Raji (cell line): ENCODE measurements at regions not wholly inside any gene's neighbourhood (a gene's known extent, or its start where the extent isn't known, plus 50 kb on each side); places are given as distances from the start of the nearest gene placed in this dataset.

ENCODE experiments used
- POLR2A ChIP-seq: IDR thresholded peaks from 2 replicates; pipeline ENCODE4 v1.6.1; 2011; ENCODE audit warnings: low read depth, low read length, control low read depth; ENCODE audit not compliant: insufficient read depth

DNA sequence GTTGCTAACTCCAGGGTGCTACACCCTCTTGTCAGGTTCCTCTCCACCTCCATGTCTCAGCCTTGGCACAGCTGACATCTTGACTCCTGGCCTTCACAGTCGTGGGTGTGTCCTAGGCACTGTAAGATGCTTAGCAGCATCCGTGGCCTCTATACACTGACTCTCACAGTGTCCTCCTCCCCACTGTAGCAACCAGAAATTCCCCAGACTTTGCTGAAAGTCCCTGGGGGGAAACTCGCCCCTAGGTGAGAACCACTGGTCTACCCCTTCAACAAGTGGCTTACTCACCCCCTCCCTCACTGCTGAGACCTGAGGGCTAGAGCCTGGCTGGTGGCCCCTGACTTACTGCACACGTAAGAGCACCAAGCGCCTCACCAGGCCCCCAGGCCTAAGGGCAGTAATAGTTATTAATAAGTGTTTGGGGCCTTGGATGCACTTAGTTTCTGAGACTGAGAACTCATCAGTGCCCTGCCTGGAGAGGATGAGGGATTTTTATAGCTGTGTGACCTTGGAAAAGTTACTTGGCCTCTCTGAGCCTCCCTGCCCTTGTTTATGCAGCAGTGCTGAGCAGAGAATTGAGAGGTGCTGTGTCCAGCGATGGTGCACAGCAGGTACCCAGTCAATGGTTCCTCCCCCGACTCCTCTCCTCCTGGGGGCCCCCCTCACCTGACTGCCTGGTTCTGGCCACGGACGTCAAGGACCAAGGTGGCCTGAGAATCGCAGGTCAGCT is 67.1 kb downstream of the RMI2 start:
- no peak for TF ChIP-seq POLR2A

DNA sequence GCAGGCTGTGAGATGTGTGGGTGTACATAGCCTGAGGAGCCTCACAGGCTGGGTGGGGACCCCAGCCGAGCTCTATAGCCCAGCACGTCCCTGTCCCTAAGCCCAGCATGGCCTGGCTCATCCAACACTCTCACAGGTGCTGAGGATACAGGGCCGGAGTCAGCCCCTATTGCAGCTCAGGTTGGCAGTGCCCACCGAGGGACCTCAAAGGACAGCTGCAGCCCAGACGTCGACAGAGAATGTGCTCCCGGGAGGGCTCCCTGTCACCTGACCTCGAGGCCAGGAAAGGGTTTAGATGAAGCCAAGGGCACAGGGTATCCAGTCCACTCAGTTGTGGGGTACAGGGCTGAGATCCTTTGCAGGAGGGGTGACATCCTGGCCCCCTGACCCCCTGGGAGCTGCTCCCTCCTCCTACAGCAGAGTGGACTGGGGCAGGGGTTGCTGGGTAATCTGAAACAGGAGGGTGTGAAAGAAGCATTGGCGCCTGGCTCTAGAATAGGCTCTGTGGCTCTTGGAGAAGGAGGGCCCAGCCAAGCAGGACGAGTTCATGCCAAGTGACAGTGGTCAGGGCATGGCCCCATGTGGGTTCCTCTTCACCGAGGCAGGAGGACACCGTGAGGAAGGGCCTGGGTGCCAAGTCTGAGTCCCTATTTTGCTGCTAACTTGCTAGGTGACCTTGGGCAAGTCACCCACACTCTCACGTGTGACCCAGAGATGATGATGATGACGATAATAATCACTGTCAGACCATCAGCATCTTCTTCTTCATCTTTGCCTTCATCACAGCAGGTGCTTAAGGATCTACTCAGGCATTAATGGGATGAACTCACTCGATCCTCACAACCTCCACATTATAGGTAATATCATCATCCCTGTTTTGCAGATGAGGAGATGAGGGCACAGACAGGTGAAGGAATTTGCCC is 68.0 kb downstream of the RMI2 start:
- no peak for TF ChIP-seq POLR2A

DNA sequence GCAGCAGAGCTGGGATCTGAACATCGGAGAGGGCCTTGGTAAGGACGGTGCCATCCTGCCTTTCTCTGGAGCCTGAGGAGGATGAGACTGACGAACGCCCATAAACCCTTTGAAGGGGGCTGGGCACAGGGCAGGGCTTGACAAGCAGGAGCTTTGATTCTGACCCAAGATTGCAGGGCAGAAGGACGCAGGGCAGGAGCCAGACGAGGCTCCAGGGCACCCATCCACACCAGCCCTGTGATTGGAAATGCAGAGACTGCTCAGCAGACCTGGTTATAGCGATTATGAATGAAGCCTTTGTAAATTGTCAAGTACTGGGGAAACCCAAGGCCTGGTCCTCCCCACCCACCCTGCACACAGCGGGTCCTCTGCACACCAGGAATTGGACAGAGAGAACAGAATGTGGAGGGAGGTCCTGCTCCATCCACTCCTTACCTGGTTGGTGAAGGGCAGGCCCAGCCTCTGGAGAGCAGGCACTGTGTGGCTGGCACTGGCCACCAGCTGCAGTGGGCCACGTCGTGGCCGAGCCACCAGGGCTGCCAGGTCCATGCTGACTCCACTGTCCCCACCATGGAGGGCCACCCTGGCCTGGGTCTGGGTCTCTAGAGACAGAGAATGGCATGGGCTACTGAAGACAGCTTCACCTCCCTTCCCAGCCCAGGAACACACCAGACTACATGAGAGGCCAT is 68.8 kb downstream of the RMI2 start:
- no peak for TF ChIP-seq POLR2A

DNA sequence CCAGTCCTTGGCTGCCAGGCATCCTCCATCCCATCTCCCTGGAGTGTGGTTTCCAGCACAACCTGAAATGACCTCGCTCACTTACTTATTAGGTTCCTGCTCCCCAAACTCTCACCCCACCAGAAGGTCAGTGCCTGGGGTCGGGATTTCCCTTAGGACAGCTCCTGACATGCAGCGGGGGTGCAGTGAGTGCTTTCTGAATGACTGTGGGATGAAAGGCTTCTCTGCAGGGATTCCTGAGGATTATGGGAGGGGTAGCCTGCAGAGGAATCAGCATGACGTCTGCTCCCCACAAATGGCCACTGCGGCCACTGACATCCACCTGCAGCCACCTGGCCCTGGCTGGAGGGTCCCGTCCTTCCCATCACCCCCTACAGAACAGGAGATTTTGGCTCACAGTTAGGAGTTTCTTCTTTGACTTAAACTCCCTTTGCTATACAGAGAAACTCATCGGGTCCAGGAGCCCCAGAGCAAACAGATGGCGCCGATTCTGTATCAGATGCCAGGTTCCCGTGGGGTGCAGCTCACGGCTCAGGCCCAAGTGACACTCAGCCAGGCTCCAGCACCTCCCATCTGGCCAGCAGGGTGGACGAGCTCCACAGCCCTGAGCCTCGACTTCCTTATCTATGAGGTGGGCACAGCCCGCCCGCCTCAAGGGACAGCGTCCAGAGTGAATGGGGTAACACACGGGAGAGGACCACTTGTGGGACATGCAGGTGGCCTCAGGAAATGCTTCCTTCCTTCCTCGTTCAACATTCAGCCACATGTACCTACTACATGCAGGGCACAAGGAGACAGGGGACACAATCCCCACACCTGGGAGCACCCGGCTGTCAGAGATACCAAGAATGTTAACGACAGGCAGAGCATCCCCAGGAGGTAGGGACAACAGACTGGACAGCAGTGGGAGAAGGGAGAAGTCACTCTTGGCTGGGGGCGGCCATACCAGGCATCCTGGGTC is 69.8 kb downstream of the RMI2 start:
- TF ChIP-seq POLR2A = no peak

DNA sequence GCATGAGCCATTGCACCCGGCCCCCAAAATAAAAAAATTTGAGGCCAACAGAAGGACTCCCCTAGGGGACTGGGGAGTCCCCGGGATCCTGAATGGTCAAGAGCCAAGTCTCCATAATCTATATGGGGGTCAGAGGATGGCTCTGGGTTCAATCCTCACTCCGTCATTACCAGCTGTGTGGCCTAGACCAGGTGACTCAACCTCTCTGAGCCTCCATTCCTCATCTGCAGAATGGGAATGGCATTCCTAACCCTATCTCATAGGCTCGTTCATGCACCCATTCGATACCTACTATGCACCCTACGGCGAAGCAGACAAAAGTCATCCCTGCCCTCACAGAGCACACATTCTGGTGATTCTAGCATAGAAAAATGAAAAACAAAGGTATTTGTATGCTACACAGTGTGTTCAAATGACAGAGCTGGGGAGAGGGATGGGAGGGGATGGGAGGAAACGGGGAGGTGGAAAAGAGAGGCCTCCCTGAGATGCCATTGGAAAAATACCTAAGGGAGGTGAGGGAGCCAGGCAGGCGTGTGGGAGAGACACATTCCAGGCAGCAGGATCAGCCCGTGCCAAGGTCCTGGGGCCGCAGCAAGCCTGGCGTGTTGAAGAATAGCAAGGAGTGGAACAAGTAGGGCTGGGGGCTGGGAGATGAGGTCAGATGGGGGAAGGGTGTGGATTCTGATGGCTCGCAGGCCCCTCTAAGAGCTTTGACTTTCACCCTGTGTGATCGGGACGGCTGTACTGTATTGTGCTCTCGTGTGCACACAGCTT is 71.2 kb downstream of the RMI2 start:
- TF ChIP-seq POLR2A = no peak

DNA sequence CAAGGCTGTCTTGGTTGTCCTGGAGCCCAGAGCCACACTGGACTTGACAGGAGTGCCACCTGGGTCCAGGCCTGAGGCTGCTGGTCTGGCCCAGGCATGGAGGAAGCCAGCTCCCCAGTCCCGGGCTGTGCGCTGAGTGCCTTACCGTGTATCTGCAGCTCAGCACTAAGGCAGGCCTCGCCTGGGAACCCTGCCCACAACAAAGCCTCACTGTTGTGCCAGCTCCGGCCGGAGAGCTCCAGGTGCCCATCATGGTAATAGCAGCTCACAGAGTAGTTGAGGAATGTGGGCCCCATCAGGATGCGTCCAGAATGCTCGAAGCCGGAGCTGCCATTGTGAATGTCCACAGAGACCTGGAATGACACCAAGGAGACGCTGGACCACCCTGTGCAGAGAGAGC is 72.2 kb downstream of the RMI2 start:
- no peak for TF ChIP-seq POLR2A

DNA sequence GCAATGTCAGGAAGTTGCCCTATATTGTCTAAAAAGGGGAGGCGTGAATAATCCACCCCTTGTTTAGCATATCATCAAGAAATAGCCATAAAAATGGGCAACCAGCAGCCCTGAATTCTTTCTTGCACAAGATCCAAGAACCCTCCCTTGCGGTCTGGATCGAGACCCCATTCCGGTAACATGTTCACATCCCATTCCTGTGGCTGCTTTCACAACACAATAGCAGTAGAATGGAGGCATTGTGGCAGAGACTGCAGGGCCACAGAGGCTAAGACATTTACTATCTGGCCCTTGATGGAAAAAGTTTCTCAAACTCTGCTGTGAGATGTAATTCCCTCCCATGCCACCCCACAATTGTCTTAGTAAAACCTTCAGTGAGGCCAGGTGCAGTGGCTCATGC is 73.2 kb downstream of the RMI2 start:
- no peak for TF ChIP-seq POLR2A

DNA sequence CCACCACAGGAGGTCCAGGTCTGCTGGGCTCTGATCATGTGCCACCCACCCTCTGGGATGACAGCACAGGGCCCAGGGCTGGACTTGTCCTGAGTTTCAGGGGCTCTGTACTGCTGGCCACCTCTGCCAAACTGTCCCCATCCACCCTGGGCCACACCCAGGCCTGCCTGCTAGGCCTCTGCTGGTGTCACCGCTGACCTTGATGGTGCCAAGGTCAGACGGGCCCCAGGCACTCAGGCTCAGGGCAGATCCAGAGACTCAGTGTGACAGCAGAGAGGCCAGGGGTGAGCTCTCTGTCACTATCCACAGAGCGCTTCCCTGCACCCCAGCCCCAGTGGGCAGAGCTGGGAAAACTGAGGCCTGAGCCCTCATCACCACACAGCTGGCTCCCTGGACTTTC is 75.6 kb downstream of the RMI2 start:
- no peak for TF ChIP-seq POLR2A

DNA sequence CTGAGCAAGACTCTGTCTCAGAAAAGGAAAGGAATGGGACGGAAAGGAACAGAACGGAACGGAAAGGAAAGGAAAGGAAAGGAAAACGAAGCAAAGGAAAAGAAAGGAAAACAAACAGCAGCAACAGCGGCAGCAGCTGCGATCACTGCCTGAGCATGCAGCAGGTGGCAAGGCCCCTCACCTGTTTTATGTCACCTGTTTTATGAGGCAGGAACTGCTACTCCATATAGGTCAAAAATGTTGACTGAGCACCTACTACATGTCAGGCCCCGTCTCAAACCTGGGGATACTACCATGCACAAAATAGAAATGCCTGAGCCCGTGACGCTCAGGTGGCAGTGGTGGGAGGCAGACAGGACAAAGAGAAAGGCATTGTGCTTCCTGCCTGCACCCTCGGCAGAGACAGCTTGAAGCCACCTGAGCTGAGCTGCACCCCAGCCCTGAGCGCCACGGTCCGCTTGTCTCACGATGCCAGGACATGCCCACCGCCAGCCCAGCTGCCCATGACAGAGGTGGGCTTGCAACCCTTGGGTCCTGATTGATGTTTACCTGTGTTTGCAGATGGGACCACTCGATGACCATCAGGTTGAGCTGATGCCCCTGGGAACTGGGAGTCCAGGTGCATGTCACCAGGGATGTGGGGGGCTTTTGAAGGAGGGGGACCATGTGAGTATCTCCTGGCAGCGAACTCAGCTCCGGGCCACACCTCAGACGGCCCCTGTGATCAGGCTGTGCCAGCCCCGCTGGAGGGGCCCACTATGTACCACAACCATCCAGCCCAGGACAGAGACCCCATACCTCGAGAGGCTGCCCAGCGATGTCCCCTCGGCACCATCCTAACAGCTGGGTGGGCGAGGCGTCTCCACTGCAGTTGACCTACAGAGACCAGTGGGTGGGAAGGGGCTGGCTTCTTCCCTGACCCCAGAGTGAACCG is 77.4 kb downstream of the RMI2 start:
- TF ChIP-seq POLR2A = no peak

DNA sequence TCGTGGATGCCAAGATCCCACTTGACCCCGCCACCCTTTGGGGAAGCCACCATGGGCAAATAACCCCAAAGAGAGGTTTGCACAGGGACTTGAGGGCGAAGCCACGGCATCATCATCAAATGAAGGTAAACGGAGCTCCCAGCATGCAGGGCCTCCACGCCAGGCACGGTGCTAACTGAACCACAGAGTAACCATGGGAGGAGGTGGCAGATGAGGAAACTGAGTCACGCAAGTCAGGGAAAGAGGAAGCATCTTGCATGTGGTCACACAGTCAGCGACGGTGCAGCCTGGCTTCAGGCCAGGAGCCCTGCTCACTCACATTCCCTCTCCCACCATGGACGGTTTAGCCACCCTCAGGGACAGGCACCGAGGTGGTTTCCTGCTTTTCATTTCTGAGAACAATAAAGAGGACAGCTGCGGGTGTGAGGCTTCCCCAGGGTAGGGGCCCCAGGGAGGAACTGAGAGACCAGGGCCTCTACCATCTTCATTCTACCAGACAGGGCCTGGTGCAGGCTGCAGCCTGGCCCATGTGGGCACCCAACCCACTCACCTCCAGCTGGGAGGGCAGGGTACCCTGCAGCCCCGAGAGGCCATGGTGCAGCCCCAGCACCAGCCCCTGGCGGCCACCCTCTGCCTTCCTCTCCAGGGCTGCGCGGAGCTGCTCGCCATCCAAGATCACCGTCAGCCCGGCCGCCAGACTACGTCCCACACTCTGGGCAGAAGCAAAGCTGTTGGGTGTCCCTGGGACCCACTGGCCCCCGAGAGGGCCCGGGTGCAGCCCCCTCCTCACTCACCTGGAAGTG is 78.3 kb downstream of the RMI2 start:
- TF ChIP-seq POLR2A = no peak

DNA sequence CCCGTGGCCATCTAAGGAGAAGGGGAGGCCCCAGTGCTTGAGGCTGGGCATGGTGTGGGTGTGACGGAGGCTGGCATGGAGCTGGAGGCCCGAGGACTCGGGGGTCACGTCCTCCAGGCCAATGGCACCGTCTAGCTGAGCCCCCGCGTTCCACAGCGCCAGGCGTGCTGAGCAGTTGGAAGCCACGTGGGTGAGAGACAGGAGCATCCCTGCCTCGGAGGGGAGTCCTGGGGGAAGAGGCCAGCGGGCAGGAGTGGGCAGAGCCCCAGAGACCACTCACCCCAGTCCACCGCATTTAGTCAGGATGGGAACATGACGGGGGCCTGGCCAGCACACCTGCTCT is 78.8 kb downstream of the RMI2 start:
- TF ChIP-seq POLR2A = no peak

DNA sequence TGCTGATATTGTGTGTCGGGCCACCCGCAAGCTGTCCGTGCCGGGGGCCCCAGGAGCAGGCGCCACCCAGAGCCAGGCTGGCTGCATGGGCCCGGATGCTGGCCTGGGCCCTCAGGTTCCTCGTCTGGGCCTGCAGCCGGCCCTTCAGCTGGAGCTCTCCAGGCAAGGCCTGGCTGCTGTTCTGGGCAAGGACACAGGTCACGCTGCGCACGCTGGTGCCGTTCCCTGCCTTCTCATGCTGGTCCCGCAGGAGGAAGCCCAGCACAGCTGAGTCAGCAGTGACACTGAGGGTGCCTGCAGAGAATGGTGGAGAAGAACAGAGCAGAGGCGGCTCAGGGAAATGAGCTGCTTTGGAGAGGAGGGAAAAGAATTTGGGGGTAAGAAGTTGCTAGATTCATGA is 79.9 kb downstream of the RMI2 start:
- TF ChIP-seq POLR2A = no peak
